ENCODE measurements at regions not wholly inside any gene's neighbourhood (a gene's known extent, or its start where the extent isn't known, plus 50 kb on each side); places are given as distances from the start of the nearest gene placed in this dataset.

DNA sequence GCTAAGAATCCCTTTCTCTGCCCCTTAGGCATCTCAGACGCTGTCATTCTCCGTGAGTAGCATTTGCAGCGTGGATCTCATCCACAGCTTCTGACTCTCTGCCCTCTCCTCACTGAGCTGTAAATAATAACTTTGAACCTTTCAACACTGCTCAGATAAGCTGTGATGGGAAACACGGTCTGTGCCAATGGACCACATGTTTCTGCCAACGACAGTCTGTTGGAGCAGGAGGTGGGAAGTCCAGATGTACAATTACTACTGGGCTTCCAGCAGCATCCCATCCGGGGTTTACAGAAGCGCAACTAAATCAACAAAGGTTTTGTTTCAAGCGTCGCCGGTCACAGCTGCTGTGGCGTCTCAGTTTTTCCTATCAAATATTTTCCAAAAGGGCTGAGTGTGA, 1110.6 kb downstream of the TYW1 start:
- no peak for DNase-seq (ENCODE audit: low read depth)
- TF ChIP-seq, protein P1, sequence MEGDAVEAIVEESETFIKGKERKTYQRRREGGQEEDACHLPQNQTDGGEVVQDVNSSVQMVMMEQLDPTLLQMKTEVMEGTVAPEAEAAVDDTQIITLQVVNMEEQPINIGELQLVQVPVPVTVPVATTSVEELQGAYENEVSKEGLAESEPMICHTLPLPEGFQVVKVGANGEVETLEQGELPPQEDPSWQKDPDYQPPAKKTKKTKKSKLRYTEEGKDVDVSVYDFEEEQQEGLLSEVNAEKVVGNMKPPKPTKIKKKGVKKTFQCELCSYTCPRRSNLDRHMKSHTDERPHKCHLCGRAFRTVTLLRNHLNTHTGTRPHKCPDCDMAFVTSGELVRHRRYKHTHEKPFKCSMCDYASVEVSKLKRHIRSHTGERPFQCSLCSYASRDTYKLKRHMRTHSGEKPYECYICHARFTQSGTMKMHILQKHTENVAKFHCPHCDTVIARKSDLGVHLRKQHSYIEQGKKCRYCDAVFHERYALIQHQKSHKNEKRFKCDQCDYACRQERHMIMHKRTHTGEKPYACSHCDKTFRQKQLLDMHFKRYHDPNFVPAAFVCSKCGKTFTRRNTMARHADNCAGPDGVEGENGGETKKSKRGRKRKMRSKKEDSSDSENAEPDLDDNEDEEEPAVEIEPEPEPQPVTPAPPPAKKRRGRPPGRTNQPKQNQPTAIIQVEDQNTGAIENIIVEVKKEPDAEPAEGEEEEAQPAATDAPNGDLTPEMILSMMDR (IDR thresholded peaks at IDR 0.05; ENCODE audit: low read length, missing control alignments): no peak

DNA sequence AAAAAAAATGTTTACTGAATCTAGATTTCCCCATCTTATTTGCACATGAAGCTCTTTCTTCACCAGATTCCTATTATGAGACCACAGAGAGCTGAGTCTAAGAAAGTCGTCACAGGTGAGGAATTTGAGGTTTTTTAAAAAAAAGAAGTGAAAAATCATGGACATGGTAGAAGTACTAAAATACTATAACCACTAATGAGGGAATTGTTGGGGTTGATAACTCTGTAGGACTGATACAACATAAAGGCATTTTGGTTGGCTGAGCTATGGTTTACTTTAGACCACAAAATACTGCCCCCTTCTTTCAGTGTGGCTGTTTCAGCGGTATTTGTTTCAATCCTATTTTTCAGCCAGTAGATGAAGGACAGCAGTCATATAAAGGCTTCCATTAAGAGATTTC, 1111.3 kb downstream of the TYW1 start:
- no peak overlapping the region for H3K4me3 ChIP-seq (replicated peaks; ENCODE audit: low read depth, low read length)
- TF ChIP-seq, protein P1 (IDR thresholded peaks at IDR 0.05; ENCODE audit: low read length, missing control alignments): no peak
- DNase-seq (ENCODE audit: low read depth): no peak

More for the DNA sequence above, 1110.6 kb downstream of the TYW1 start:
- H3K4me3 ChIP-seq (replicated peaks; ENCODE audit: low read depth, low read length): no peak overlapping the region

DNA sequence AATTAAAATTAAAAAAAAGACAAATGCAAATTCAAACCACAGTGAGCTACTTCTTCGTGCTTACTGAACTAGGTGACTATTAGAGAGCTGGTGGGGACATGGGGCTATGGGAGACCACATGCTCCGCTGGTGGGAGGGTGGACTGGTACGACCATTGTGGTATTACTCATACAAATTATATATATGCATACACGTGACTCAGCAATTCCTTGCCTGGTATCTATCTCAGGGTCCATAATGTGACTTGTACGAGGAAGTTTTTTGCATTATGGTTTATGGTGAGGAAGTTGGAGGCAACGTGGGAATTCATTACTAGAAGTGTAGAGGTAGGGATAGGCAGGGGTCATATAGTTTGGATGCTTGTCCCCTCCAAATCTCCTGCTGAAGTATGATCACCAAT, 1112.7 kb downstream of the TYW1 start:
- DNase-seq (ENCODE audit: low read depth): no peak
- TF ChIP-seq, protein P1 (IDR thresholded peaks at IDR 0.05; ENCODE audit: low read length, missing control alignments): no peak
- H3K4me3 ChIP-seq (replicated peaks; ENCODE audit: low read depth, low read length): no peak overlapping the region

DNA sequence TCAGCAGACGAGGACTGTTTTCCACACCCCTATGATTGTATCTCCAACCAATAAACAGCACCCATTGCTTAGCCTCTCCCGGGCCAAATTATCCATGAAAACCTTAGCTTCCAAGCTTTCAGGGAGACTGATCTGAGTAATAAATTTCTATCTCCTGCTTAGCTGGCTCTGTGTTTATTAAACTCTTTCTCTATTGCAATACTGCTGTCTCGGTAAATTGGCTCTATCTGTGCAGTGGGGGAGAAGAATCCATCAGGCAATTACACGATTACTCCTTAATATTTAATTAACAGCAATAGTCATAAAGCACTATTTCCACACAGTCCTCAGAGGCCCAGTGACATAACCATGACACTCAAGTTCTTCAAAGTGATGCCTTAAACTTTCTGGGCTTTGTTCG, 1122.8 kb downstream of the TYW1 start:
- no peak for DNase-seq (ENCODE audit: low read depth)
- TF ChIP-seq, protein P1 (IDR thresholded peaks at IDR 0.05; ENCODE audit: low read length, missing control alignments): no peak
- no peak overlapping the region for H3K4me3 ChIP-seq (replicated peaks; ENCODE audit: low read depth, low read length)

DNA sequence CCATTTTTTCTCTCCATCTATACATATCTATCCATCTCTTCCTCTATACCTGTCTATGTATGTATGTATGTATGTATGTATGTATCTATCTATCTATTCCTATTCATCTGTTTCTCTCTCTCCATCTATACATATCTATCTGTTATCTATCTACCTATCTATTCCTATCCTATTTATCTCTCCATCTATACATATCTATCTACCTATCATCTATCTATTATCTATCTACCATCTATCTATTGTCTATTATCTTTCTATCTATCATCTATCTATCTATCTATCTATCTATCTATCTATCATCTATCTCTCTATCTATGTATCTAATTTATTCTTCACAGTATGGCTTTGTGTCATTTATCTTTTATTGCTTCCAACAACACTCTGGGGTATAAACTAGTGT, 1124.4 kb downstream of the TYW1 start:
- H3K4me3 ChIP-seq (replicated peaks; ENCODE audit: low read depth, low read length): no peak overlapping the region
- TF ChIP-seq, protein P1 (IDR thresholded peaks at IDR 0.05; ENCODE audit: low read length, missing control alignments): no peak
- DNase-seq (ENCODE audit: low read depth): no peak

DNA sequence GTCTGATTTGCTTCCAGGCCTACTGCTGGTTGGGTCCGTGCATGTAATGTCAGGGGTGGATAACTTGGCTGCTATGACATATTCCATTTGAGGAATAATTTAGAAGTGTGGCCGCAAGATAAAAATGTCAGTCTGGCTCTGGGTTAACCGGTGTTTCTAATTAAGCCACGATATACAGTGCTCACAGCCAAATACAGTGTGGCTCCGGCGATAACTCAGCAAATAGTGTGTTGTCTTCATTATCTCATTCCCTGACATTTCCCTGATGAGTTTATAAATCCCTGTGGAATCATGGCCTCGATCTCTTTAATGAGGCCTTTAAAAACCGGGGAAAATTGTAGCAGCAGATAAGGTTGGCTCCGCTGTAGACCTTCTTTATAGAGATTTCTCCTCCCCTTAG, 1125.0 kb downstream of the TYW1 start:
- TF ChIP-seq, protein P1 (IDR thresholded peaks at IDR 0.05; ENCODE audit: low read length, missing control alignments): no peak
- H3K4me3 ChIP-seq (replicated peaks; ENCODE audit: low read depth, low read length): no peak overlapping the region
- DNase-seq (ENCODE audit: low read depth): no peak

DNA sequence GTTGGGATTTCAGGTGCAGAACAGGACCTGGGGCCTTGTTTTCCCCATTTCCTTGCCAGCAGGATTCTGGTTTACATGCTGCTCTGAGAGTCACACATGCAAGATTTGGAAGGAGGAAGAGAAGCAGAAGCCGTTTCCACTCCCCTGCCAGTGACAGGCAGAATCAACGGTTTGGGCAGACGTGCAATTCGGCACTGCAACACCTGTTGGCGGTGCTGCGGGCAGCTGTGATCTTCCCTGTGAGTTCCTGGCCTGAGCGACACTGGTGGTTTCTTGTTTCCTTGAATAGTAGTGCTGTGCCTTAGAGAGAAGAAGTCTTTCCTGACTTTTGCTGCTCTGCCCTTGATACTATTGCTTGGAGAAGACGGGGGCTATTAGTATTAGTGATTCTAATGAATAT, 1126.2 kb downstream of the TYW1 start:
- no peak overlapping the region for H3K4me3 ChIP-seq (replicated peaks; ENCODE audit: low read depth, low read length)
- TF ChIP-seq, protein P1 (IDR thresholded peaks at IDR 0.05; ENCODE audit: low read length, missing control alignments): no peak
- DNase-seq (ENCODE audit: low read depth): no peak
